ENCODE measurements at regions not wholly inside any gene's neighbourhood (a gene's known extent, or its start where the extent isn't known, plus 50 kb on each side); places are given as distances from the start of the nearest gene placed in this dataset.

DNA sequence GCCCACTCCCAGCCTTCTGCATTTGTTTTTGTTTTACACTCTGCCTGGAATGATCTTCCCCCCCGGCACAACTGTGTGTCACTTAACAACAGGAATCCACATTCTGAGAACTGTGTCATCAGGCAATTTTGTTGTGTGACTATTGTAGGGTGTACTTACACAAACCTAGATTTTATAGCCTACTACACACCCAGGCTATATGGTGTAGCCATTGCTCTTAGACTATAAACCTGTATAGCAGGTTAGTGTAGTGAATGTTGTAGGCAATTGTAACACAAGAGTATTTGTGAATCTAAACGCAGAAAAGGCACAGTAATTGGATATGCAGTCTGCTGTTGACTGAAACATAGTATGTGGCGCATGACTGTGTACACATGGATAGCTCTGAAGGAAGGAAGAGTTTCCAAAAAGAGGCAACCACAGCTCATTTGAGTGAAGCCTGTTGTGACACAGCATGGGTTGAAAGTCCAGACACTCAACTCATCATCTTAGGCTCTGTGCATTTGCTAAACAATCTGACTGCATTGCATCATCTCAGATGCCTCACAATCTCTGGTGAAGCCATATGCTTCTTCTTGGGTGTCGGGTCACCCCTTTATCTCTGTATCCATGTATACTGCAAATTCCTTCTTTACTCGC lies 506.6 kb upstream of the SPHKAP start:
- no peak overlapping the region for H3K4me3 Mint-ChIP-seq
- no peaks in the 10 kb centered on the region for H3K27me3 Mint-ChIP-seq (ENCODE audit: low read depth)
- CTCF ChIA-PET: interaction anchor here (0.6 kb wide), 1 partner anchor 7 kb away, joined by 3 read pairs; no protein-coding TSS in a partner anchor
- H3K36me3 Mint-ChIP-seq (ENCODE audit: low read depth): no peaks in the 10 kb centered on the region
- H3K4me1 Mint-ChIP-seq (ENCODE audit: low read depth): no peaks in the 10 kb centered on the region
- no peak for DNase-seq
- no peak overlapping the region for H3K27ac Mint-ChIP-seq
- intact Hi-C loops (cut with micrococcal nuclease): no loop called here
- peaks cover 4% of the 10 kb centered on the region for H3K9me3 Mint-ChIP-seq

DNA sequence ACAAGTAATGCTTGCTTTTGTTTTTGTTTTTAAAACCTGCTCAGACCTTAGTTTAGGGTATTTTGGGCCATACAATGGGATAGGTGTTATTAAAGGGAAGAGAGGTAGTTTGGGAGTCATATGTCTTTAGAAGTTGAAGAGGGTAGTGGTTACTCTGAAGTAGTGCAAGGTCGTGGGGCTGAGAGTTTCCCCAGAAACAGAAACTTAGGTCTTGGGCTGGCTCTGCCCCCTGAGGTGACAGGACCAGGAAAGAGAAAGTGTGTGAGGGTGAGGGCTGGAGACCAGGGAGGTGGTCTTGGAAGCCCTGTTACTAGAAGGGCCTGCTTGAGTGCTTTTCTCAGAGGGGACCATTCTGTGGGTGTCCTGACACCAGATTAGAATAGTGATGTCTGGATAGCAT lies 500.5 kb upstream of the SPHKAP start:
- no peak for DNase-seq
- no peaks in the 10 kb centered on the region for H3K27me3 Mint-ChIP-seq (ENCODE audit: low read depth)
- no peaks in the 10 kb centered on the region for H3K36me3 Mint-ChIP-seq (ENCODE audit: low read depth)

DNA sequence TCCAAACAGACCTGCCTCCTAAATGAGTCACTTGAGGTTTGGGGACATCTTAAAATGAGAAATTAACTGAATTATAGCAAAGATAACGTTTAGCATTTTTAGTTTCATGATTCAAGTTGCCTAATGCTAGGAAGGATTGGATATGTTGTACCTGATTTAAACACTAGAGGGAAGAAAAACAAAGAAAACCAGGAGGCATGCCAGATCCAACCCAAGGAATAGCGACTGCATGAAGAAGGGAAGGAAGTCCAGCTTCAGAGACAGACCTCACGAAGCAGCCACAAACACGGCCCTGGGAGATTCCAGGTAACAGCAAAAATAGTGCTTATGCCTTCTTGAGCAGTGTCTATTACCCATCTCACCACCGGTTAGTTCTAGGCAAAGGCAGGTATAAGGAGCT lies 499.9 kb upstream of the SPHKAP start:
- intact Hi-C loops (cut with micrococcal nuclease): no loop called here
- Mint-ChIP-seq H3K27me3 (ENCODE audit: low read depth) (no peaks in the 10 kb centered on the region), H3K36me3 (ENCODE audit: low read depth) (no peaks in the 10 kb centered on the region), H3K27ac (no peak overlapping the region), H3K9me3 (peaks cover 3% of the 10 kb centered on the region), H3K4me3 (no peak overlapping the region), H3K4me1 (ENCODE audit: low read depth) (no peaks in the 10 kb centered on the region)
- DNase-seq: no peak
- CTCF ChIA-PET: interaction anchor here (0.7 kb wide), 1 partner anchor 7 kb away, joined by 3 read pairs; no protein-coding TSS in a partner anchor

More for the DNA sequence above, 500.5 kb upstream of the SPHKAP start:
- Mint-ChIP-seq H3K9me3 (peaks cover 3% of the 10 kb centered on the region), H3K4me3 (no peak overlapping the region), H3K27ac (no peak overlapping the region), H3K4me1 (ENCODE audit: low read depth) (no peaks in the 10 kb centered on the region)
- CTCF ChIA-PET: no interaction called here
- intact Hi-C loops (cut with micrococcal nuclease): no loop called here

DNA sequence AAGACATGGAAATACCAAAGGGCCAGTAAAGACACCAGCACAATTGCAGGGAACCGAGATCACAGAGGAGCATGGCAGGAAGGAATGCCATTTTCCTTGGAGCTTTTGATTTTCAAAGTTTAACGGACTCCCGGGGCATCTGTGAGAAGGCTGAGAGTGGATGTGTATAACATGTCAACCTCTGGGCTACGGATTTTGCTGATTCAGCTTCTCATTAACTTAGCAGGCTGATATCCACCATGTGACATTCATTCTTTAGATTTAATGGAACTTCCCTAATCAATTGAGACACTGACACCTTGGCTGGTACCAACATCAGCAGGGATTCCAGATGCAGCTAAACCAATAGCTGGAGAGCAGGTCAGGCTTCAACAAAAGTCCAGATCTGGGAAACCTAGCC lies 496.6 kb upstream of the SPHKAP start:
- intact Hi-C loops (cut with micrococcal nuclease): no loop called here
- peaks cover 2% of the 10 kb centered on the region for H3K9me3 Mint-ChIP-seq
- no peak overlapping the region for H3K4me3 Mint-ChIP-seq
- no peaks in the 10 kb centered on the region for H3K4me1 Mint-ChIP-seq (ENCODE audit: low read depth)
- no peaks in the 10 kb centered on the region for H3K36me3 Mint-ChIP-seq (ENCODE audit: low read depth)
- no peaks in the 10 kb centered on the region for H3K27me3 Mint-ChIP-seq (ENCODE audit: low read depth)
- CTCF ChIA-PET: no interaction called here
- DNase-seq: no peak
- no peak overlapping the region for H3K27ac Mint-ChIP-seq

DNA sequence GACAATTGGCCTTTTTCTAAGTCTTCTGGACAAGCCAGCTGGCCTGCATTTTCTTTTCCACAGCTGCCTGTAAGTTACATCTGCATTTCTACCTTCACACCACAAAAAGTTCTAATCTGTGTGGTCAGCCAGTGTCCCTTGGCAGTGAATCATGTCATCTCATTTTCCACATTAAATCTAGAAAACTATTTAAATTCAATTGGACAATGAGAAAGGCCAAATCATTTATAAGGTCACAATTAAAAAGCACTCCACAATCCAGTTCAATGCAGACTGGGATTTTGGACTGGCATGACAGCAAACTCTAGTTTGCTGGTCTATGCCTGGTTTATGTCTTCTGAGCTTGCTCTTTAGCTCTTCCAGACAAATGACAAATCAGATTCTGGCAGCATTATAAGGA lies 494.2 kb upstream of the SPHKAP start:
- Mint-ChIP-seq H3K36me3 (ENCODE audit: low read depth) (no peaks in the 10 kb centered on the region), H3K27me3 (ENCODE audit: low read depth) (no peaks in the 10 kb centered on the region), H3K4me3 (no peak overlapping the region), H3K27ac (no peak overlapping the region), H3K9me3 (peaks cover 2% of the 10 kb centered on the region), H3K4me1 (ENCODE audit: low read depth) (no peaks in the 10 kb centered on the region)
- CTCF ChIA-PET: no interaction called here
- DNase-seq: no peak
- intact Hi-C loops (cut with micrococcal nuclease): no loop called here

DNA sequence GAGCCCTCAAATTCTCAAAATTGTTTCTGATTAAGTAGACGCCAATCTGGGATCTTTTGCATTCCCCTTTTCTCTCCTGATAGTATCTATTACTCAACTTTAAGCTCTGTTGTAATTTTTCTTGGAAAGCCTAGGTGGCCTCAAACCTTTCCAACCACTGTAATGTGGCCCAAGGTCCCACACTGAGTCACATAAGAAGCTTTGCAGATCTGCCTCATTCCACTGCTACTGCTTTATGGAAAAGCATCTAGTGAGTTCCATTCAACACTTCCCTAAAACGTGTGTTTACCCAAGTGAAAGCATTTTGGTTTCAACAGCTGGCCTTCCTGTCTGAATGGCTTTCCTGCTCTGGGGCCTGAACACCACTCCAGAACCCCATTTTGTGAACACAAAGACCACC lies 493.6 kb upstream of the SPHKAP start:
- Mint-ChIP-seq H3K36me3 (ENCODE audit: low read depth) (no peaks in the 10 kb centered on the region), H3K4me1 (ENCODE audit: low read depth) (no peaks in the 10 kb centered on the region), H3K9me3 (peaks cover 2% of the 10 kb centered on the region), H3K4me3 (no peak overlapping the region), H3K27me3 (ENCODE audit: low read depth) (no peaks in the 10 kb centered on the region), H3K27ac (no peak overlapping the region)
- CTCF ChIA-PET: no interaction called here
- no peak for DNase-seq
- intact Hi-C loops (cut with micrococcal nuclease): no loop called here

DNA sequence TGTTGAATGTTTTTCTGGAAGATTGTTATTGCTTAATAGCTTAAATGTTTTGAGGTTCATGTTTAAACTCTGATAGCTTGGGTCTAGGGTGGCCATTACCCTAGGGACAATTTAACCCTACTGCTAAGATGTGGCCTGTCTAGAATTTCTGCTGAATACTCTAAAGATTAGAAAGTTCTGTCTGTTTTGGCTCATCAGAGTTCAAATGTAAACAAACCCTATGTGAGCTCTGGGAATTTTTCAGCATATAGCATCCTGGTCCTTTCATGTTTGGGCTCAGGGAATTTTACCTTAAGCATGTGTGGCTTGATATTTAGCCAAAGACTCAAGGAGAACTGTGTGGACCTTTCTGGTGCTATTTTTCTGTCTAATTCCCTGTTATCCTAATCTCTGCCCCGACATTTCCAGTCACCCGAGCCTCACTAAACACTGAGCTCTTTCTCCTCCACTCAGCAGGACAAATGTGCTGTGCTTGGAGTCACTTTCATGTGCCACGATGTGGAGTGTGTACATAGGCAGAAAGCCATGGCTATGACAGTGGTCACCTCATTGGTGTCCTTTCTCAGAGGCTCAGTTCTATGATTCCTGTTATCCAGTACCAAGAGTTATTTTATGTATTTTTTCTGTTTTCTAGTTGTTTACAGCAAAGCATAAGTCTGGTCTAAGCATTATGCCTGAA lies 492.5 kb upstream of the SPHKAP start:
- no peak overlapping the region for H3K4me3 Mint-ChIP-seq
- no peaks in the 10 kb centered on the region for H3K27me3 Mint-ChIP-seq (ENCODE audit: low read depth)
- intact Hi-C loops (cut with micrococcal nuclease): no loop called here
- H3K36me3 Mint-ChIP-seq (ENCODE audit: low read depth): no peaks in the 10 kb centered on the region
- DNase-seq: no peak
- H3K27ac Mint-ChIP-seq: no peak overlapping the region
- CTCF ChIA-PET: no interaction called here
- no peaks in the 10 kb centered on the region for H3K4me1 Mint-ChIP-seq (ENCODE audit: low read depth)
- H3K9me3 Mint-ChIP-seq: peaks cover 2% of the 10 kb centered on the region

DNA sequence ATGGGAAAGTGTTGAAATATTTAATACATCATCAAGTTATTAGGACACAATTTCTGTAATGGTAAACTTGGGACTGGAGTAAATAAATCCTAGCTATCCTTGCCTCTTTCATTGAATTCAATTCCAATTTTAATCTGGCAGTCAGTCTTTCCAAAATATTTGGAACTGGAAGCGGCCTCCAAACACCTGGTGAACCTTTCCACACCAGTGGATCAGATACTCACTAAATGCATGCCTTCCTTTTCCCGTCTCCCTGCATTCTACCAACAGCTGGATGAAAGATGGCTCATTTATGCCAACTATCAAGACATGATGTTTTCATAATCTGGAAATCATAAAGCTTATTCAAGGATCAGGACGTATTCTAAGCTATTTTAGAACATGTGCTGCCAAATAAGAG lies 488.2 kb upstream of the SPHKAP start:
- Mint-ChIP-seq H3K4me3 (no peak overlapping the region), H3K27ac (no peak overlapping the region), H3K4me1 (ENCODE audit: low read depth) (no peaks in the 10 kb centered on the region), H3K9me3 (peaks cover 6% of the 10 kb centered on the region), H3K36me3 (ENCODE audit: low read depth) (no peaks in the 10 kb centered on the region), H3K27me3 (ENCODE audit: low read depth) (no peaks in the 10 kb centered on the region)
- no peak for DNase-seq
- intact Hi-C loops (cut with micrococcal nuclease): no loop called here
- CTCF ChIA-PET: interaction anchor here (0.6 kb wide), 1 partner anchor 665 kb away, joined by 3 read pairs; no protein-coding TSS in a partner anchor

DNA sequence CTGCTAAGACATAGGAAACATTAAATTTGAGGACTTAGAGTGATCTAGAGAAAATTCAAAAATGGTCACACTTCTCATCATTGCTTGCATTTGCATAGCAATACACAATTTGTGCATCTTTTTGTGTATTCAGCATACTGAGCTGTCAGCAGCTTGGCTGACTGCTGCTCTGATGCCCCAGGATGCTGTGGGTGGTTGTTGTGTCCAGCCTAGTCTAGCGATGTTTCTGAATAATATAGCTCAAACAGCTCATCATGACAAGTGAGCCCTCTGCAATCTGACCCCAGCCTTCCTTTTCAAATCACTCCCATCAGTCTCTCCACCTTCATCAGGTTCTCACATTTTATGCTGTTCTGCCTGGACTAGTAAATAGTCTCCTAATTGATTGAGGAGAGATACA lies 483.7 kb upstream of the SPHKAP start:
- CTCF ChIA-PET: no interaction called here
- Mint-ChIP-seq H3K27me3 (ENCODE audit: low read depth) (no peaks in the 10 kb centered on the region), H3K4me3 (no peak overlapping the region), H3K9me3 (peaks cover 4% of the 10 kb centered on the region), H3K36me3 (ENCODE audit: low read depth) (no peaks in the 10 kb centered on the region), H3K27ac (no peak overlapping the region), H3K4me1 (ENCODE audit: low read depth) (no peaks in the 10 kb centered on the region)
- intact Hi-C loops (cut with micrococcal nuclease): no loop called here
- no peak for DNase-seq

DNA sequence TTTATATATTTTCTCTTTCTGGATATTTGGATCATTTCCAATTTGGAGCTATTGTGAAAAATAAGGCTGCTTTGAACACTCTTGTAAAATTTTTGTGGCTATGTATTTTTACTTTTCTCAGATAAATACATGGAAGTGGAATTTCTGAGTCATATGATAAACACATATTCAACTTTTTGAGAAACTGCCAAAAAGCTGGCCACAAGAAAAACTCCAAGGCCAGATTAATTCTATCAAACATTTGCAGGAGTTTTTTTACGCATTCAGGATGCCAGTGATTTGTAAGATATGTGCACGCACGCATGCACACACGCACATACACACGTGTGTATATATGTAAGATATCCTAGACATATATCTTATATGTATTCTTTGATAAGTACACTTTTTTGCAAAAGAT lies 477.5 kb upstream of the SPHKAP start:
- H3K9me3 Mint-ChIP-seq: peaks cover 2% of the 10 kb centered on the region
- H3K27me3 Mint-ChIP-seq (ENCODE audit: low read depth): no peaks in the 10 kb centered on the region
- no peak overlapping the region for H3K4me3 Mint-ChIP-seq
- CTCF ChIA-PET: no interaction called here
- H3K4me1 Mint-ChIP-seq (ENCODE audit: low read depth): no peaks in the 10 kb centered on the region
- H3K27ac Mint-ChIP-seq: no peak overlapping the region
- no peaks in the 10 kb centered on the region for H3K36me3 Mint-ChIP-seq (ENCODE audit: low read depth)
- intact Hi-C loops (cut with micrococcal nuclease): loop anchor here (5.0 kb wide), 1 partner anchor 612 kb away; no protein-coding TSS in a partner anchor
- no peak for DNase-seq

DNA sequence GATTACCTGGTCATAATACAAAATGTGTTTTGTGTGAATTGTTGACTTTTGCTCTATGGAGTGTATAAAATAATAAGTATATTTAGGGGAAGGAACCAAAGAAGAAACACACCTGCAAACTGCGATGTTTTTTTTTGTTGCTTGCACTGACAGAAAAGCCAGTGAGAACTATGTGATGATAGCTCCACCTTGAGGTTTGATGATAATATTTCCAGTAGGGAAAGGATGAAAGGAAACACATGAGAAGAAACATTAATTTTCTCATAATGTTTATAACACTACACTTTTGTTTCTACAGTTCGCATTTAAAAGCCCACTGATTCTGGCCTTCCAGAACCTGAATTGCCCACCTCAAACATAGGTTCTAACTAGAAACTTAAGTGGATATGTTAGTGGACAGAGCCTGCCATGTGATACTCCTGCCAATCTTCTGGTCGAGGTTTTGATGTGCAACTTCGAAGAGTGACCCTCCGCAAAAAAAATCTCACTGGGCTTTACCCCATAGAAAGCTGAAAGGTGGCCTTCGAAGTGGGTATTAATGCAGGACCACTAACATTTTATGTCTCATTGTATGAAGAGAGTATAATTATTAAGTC lies 476.4 kb upstream of the SPHKAP start:
- H3K4me3 Mint-ChIP-seq: no peak overlapping the region
- no peaks in the 10 kb centered on the region for H3K36me3 Mint-ChIP-seq (ENCODE audit: low read depth)
- H3K27me3 Mint-ChIP-seq (ENCODE audit: low read depth): no peaks in the 10 kb centered on the region
- no peak for DNase-seq
- H3K4me1 Mint-ChIP-seq (ENCODE audit: low read depth): no peaks in the 10 kb centered on the region
- intact Hi-C loops (cut with micrococcal nuclease): loop anchor here (2.0 to 5.0 kb wide), 2 partner anchors 611 to 767 kb away; no protein-coding TSS in a partner anchor
- H3K9me3 Mint-ChIP-seq: peaks cover 2% of the 10 kb centered on the region
- no peak overlapping the region for H3K27ac Mint-ChIP-seq
- CTCF ChIA-PET: no interaction called here

DNA sequence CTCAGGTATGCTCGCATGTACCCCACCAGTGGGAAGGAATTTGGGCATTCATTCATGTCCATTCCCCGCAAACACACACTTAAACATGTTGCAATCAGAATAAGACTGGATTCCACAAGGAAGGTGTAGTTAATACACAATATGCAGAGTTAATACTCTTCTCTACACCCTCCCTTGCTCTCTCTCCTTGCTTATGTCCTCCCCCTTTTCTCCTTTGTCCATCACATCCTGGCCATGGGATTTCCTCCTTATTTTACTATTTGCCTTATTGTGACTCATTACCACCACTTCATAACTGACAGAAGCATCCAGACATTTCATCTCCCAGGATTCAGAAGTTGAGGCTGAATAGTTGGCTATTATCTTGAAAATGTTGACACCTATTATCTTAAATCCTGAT lies 473.8 kb upstream of the SPHKAP start:
- no peaks in the 10 kb centered on the region for H3K27me3 Mint-ChIP-seq (ENCODE audit: low read depth)
- intact Hi-C loops (cut with micrococcal nuclease): loop anchor here (5.0 kb wide), 1 partner anchor 608 kb away; no protein-coding TSS in a partner anchor
- no peaks in the 10 kb centered on the region for H3K36me3 Mint-ChIP-seq (ENCODE audit: low read depth)
- no peaks in the 10 kb centered on the region for H3K4me1 Mint-ChIP-seq (ENCODE audit: low read depth)
- CTCF ChIA-PET: no interaction called here
- no peak overlapping the region for H3K27ac Mint-ChIP-seq
- H3K4me3 Mint-ChIP-seq: no peak overlapping the region
- peaks cover 5% of the 10 kb centered on the region for H3K9me3 Mint-ChIP-seq
- DNase-seq: no peak

DNA sequence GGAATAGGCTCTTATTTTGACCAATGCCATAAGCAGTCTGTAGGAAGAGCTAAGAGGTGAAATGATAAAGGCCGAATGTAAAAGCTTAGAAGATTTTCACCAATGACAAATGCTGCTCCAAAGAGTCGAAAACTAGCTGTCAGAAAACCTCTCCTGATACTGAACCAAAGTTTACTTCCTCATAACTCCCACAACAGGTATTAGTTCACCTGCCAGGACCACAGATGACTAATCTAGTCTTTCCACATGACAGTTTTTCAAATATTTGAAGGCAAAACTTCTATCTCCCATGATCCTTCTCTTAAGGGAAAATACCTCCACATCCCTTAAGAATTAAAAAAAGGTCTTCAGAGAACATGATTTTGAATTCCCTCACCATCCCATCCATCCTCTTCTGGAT lies 473.2 kb upstream of the SPHKAP start:
- DNase-seq: no peak
- H3K4me1 Mint-ChIP-seq (ENCODE audit: low read depth): no peaks in the 10 kb centered on the region
- no peaks in the 10 kb centered on the region for H3K27me3 Mint-ChIP-seq (ENCODE audit: low read depth)
- CTCF ChIA-PET: no interaction called here
- no peak overlapping the region for H3K4me3 Mint-ChIP-seq
- H3K9me3 Mint-ChIP-seq: peaks cover 8% of the 10 kb centered on the region
- no peaks in the 10 kb centered on the region for H3K36me3 Mint-ChIP-seq (ENCODE audit: low read depth)
- no peak overlapping the region for H3K27ac Mint-ChIP-seq
- intact Hi-C loops (cut with micrococcal nuclease): loop anchor here (5.0 kb wide), 1 partner anchor 607 kb away; no protein-coding TSS in a partner anchor
